GM23248 (cell line): ENCODE measurements at regions not wholly inside any gene's neighbourhood (a gene's known extent, or its start where the extent isn't known, plus 50 kb on each side); places are given as distances from the start of the nearest gene placed in this dataset.

Source experiments
- DNase-seq: peaks from one replicate; pipeline ENCODE4 v3.0.0-alpha.2; 2015
- H2AFZ ChIP-seq: fragments of 200-600 bp; sonication (generic); 2 replicates; pipeline ENCODE4 v1.6.1; 2016; ENCODE audit warnings: antibody characterized with exemption
- H3F3A ChIP-seq: fragments of 200-600 bp; sonication (generic); 2 replicates; pipeline ENCODE4 v1.6.1; 2016; ENCODE audit warnings: mild to moderate bottlenecking, antibody characterized with exemption, mixed run types; ENCODE audit not compliant: insufficient read depth
- H3K27ac ChIP-seq: fragments of 200-600 bp; sonication (generic); 2 replicates; pipeline ENCODE4 v1.5.1; 2016; ENCODE audit warnings: mild to moderate bottlenecking
- H3K27me3 ChIP-seq: fragments of 200-600 bp; sonication (generic); replicated peaks from 2 replicates; pipeline ENCODE4 v1.6.1; 2016; ENCODE audit warnings: mild to moderate bottlenecking; ENCODE audit not compliant: insufficient read depth
- H3K36me3 ChIP-seq: fragments of 200-600 bp; sonication (generic); 2 replicates; pipeline ENCODE4 v1.6.1; 2016; ENCODE audit warnings: low read depth, mild to moderate bottlenecking
- H3K4me1 ChIP-seq: fragments of 200-600 bp; sonication (generic); 2 replicates; pipeline ENCODE4 v1.6.1; 2016; ENCODE audit warnings: mild to moderate bottlenecking; ENCODE audit not compliant: insufficient read depth
- H3K4me2 ChIP-seq: fragments of 200-600 bp; sonication (generic); one replicate; pipeline ENCODE4 v1.6.1; 2016; ENCODE audit warnings: mild to moderate bottlenecking; ENCODE audit not compliant: unreplicated experiment
- H3K4me3 ChIP-seq: fragments of 200-600 bp; sonication (generic); 2 replicates; pipeline ENCODE4 v1.5.1; 2016; ENCODE audit warnings: mild to moderate bottlenecking
- H3K79me2 ChIP-seq: fragments of 200-600 bp; sonication (generic); 2 replicates; pipeline ENCODE4 v1.6.1; 2016; ENCODE audit warnings: mild to moderate bottlenecking; ENCODE audit not compliant: insufficient read depth
- H3K9ac ChIP-seq: fragments of 200-600 bp; sonication (generic); 2 replicates; pipeline ENCODE4 v1.6.1; 2016; ENCODE audit warnings: mild to moderate bottlenecking
- H3K9me2 ChIP-seq: fragments of 200-600 bp; sonication (generic); 2 replicates; pipeline ENCODE4 v1.6.1; 2016; ENCODE audit warnings: mixed run types, mild to moderate bottlenecking, moderate library complexity; ENCODE audit not compliant: insufficient read depth
- H3K9me3 ChIP-seq: fragments of 200-600 bp; sonication (generic); one replicate; pipeline ENCODE4 v1.6.1; 2017; ENCODE audit warnings: low read depth
- H4K20me1 ChIP-seq: fragments of 200-600 bp; sonication (generic); 2 replicates; pipeline ENCODE4 v1.6.0; 2016; ENCODE audit not compliant: insufficient read depth
- EZH2 ChIP-seq: fragments of 200-600 bp; sonication (generic); IDR thresholded peaks from 2 replicates; pipeline ENCODE4 v1.6.1; 2018; ENCODE audit warnings: antibody characterized with exemption, mild to moderate bottlenecking; ENCODE audit not compliant: insufficient read depth, poor library complexity, severe bottlenecking
- EZH2phosphoT487 ChIP-seq: fragments of 200-600 bp; sonication (generic); IDR thresholded peaks from 2 replicates; pipeline ENCODE4 v1.6.1; 2018; ENCODE audit warnings: antibody characterized with exemption, moderate library complexity, mild to moderate bottlenecking, low read depth; ENCODE audit not compliant: insufficient read depth
- WGBS, 2 experiments: methylation state at CpG; one replicate each; pipeline ENCODE4 v1.1.6; 2015 to 2017; ENCODE audit warnings: low lambda C conversion rate in 2 of 2, low coverage in 1 of 2; ENCODE audit errors: missing lambda C conversion rate in 2 of 2; 5-methylcytosine and 5-hydroxymethylcytosine counted together
- in situ Hi-C: fragments of 300-500 bp; cut with MboI; formaldehyde crosslinking; loops from 2 replicates; pipeline ENCODE4 v1.15.0; 2020

DNA sequence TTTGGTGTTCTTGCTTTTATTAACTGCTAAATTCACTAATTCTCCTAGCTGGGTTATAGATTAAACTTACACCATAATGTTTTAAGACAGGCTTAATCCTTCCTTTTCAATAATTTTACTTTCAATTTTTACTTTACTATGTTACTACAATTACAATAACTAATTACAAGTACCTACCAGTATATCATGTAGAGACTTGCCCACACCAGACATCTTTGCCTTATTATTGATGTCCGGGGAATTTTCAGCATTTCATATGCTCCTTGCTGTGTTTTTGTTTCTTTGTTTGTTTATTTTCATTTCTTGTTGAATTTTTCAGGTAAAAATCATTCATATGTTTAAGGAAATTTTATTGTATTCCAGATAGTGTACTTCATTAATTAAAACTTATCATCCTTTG is 473.2 kb downstream of the NLGN4Y start:
- Histone ChIP-seq H3K4me3 (no peak overlapping the region), H3K9me3 (no peaks in the 10 kb centered on the region), H3K9me2 (no peaks in the 10 kb centered on the region), H3K36me3 (no peaks in the 10 kb centered on the region), H3K27me3 (no peaks in the 10 kb centered on the region), H3K4me2 (no peak overlapping the region), H3K79me2 (no peaks in the 10 kb centered on the region), H3K4me1 (no peaks in the 10 kb centered on the region), H4K20me1 (no peaks in the 10 kb centered on the region), H3K27ac (no peak overlapping the region), H3K9ac (no peak overlapping the region), H2AFZ (no peak overlapping the region), H3F3A (no peaks in the 10 kb centered on the region)
- in situ Hi-C loops: loop anchor here (25.0 kb wide), 1 partner anchor 260 kb away; no protein-coding TSS in a partner anchor
- TF ChIP-seq EZH2 (no peak), EZH2phosphoT487 (no peak)
- 70 to 82% methylated on average over 1 of the region's 1 CpG for WGBS, 2 experiments
- no peak for DNase-seq

- no peak for TF ChIP-seq EZH2
- no peak for TF ChIP-seq EZH2phosphoT487
- Histone ChIP-seq H3K79me2 (no peaks in the 10 kb centered on the region), H3K9me3 (no peaks in the 10 kb centered on the region), H3F3A (no peaks in the 10 kb centered on the region), H3K4me2 (no peak overlapping the region), H3K36me3 (no peaks in the 10 kb centered on the region), H3K4me1 (no peaks in the 10 kb centered on the region), H3K27me3 (no peaks in the 10 kb centered on the region), H3K9me2 (no peaks in the 10 kb centered on the region), H3K27ac (no peak overlapping the region), H4K20me1 (no peaks in the 10 kb centered on the region), H3K4me3 (no peak overlapping the region), H2AFZ (no peak overlapping the region), H3K9ac (no peak overlapping the region)
- in situ Hi-C loops: no loop called here
- 31 to 36% methylated on average over 2 to 3 of the region's 3 CpGs for WGBS, 2 experiments
- no peak for DNase-seq
Measured at GRCh38 chrY:15000013-15000412, 475.7 kb downstream of the NLGN4Y start.
